CD4-positive, alpha-beta T cell (primary cell): ENCODE measurements at regions not wholly inside any gene's neighbourhood (a gene's known extent, or its start where the extent isn't known, plus 50 kb on each side); places are given as distances from the start of the nearest gene placed in this dataset.

ENCODE experiments used
- ATAC-seq: fragments of 200-7000 bp; cut with Tn5 transposase; one replicate; pipeline ENCODE4 v1.10.0; 2022; ENCODE audit warnings: mild to moderate bottlenecking; ENCODE audit not compliant: poor library complexity
- CTCF ChIA-PET: fragments of 350-600 bp; sonication (Branson Sonifier 250); formaldehyde crosslinking; loops from one replicate; lab custom pipeline; 2021; ENCODE audit warnings: antibody characterized with exemption, inconsistent platforms; lab: Charles Lee
- POLR2A ChIA-PET: fragments of 350-600 bp; sonication (Branson Sonifier 250); formaldehyde crosslinking; loops from one replicate; lab custom pipeline; 2021; ENCODE audit warnings: antibody characterized with exemption, inconsistent platforms; lab: Charles Lee
- DNase-seq, 14 experiments: peaks; one replicate each; pipeline ENCODE4 v3.0.0-alpha.2; 2013 to 2020; ENCODE audit warnings: mixed read lengths in 2 of 14
- H3K27ac ChIP-seq, 2 donors: one replicate each; pipeline versions ENCODE4 v1.5.1 to v1.7.0; 2013; ENCODE audit warnings: low read length in 2 of 2, low read depth in 1 of 2, mild to moderate bottlenecking in 1 of 2
- H3K27me3 ChIP-seq, 2 experiments: 1 replicate in 1 of 2; 2 replicates in 1 of 2; pipeline versions ENCODE4 v1.6.1 to v1.7.0; 2013; ENCODE audit warnings: low read length in 2 of 2, control low read depth in 1 of 2, mild to moderate bottlenecking in 1 of 2, moderate library complexity in 1 of 2; ENCODE audit not compliant: insufficient read depth in 2 of 2, control insufficient read depth in 1 of 2
- H3K36me3 ChIP-seq: one replicate; pipeline ENCODE4 v1.6.1; 2013; ENCODE audit warnings: low read length, control low read depth; ENCODE audit not compliant: insufficient read depth
- H3K4me1 ChIP-seq: one replicate; pipeline ENCODE4 v1.6.1; 2013; ENCODE audit warnings: low read length, control low read depth; ENCODE audit not compliant: insufficient read depth
- H3K4me3 ChIP-seq: one replicate; pipeline ENCODE4 v1.5.1; 2013; ENCODE audit warnings: mild to moderate bottlenecking, low read length, moderate library complexity
- H3K9me3 ChIP-seq, 2 experiments: 1 replicate in 1 of 2; 2 replicates in 1 of 2; pipeline versions ENCODE4 v1.6.1 to v1.7.0; 2013; ENCODE audit warnings: low read length in 2 of 2, mild to moderate bottlenecking in 2 of 2, control low read depth in 1 of 2, moderate library complexity in 1 of 2; ENCODE audit not compliant: control insufficient read depth in 1 of 2, insufficient read depth in 1 of 2
- H3K27ac Mint-ChIP-seq: one replicate; pipeline ENCODE4 v1.8.0; 2020; ENCODE audit warnings: mixed read lengths
- H3K27me3 Mint-ChIP-seq: one replicate; pipeline ENCODE4 v1.8.0; 2021; ENCODE audit warnings: mixed read lengths
- H3K36me3 Mint-ChIP-seq: one replicate; pipeline ENCODE4 v1.8.0; 2021; ENCODE audit warnings: low read depth, mixed read lengths
- H3K4me1 Mint-ChIP-seq: one replicate; pipeline ENCODE4 v1.8.0; 2021; ENCODE audit warnings: low read depth, mixed read lengths
- H3K4me3 Mint-ChIP-seq: one replicate; pipeline ENCODE4 v1.8.0; 2020; ENCODE audit warnings: mild to moderate bottlenecking, mixed read lengths
- H3K9me3 Mint-ChIP-seq: one replicate; pipeline ENCODE4 v1.8.0; 2020; ENCODE audit warnings: mixed read lengths
- intact Hi-C, 2 experiments: fragments of 100-400 bp; cut with DNase I in 1 of 2; cut with micrococcal nuclease in 1 of 2; formaldehyde crosslinking; loops; one replicate each; pipeline versions ENCODE4 v1.15.1 to v1.9.0; 2023 to 2025; cut with DNase I, micrococcal nuclease
- TF ChIP-seq, protein P1 (sequence below): fragments of 200-600 bp; IDR thresholded peaks from one replicate; pipeline ENCODE4 v1.8.0; 2022; ENCODE audit warnings: antibody characterized with exemption, mild to moderate bottlenecking

DNA sequence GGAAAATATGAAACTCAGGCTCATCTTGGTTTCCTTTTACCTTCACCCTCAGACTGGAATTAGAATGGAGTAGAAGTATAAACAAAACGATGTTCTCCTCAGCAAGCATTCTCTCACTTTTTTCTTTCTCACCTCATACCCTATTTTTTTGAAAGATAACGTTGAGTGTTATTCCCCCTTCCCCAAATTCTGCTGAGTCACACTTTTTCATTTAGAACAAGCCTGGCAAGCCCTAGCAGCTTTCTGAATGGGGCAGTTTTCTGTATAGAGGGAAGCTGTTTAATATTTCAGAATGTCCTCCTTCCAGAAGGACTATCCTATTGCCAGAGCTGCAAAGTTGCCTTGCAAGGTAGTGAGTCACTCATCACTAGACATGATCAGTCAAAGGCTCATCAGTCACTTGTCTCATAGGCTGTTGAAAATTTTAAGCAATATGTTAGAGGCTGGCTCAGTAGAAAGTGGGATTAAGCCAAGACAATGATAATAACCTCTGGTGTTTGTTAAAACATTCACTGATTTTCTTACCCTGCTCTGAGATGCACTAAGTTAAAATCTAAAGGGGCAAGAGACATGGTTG is 416.1 kb downstream of the RNF144A start:
- H3K36me3 ChIP-seq = no peaks in the 10 kb centered on the region
- intact Hi-C loops = no loop called here
- H3K27ac Mint-ChIP-seq = no peak overlapping the region
- peaks cover 0 to 4% of the 10 kb centered on the region in 2 experiments for H3K27me3 ChIP-seq
- no peaks in the 10 kb centered on the region for H3K9me3 Mint-ChIP-seq
- H3K27me3 Mint-ChIP-seq = peaks cover 20% of the 10 kb centered on the region
- ChIA-PET CTCF (no interaction called here), POLR2A (no interaction called here)
- no peaks in the 10 kb centered on the region for H3K4me1 Mint-ChIP-seq
- H3K4me1 ChIP-seq = no peaks in the 10 kb centered on the region
- TF ChIP-seq, protein P1, sequence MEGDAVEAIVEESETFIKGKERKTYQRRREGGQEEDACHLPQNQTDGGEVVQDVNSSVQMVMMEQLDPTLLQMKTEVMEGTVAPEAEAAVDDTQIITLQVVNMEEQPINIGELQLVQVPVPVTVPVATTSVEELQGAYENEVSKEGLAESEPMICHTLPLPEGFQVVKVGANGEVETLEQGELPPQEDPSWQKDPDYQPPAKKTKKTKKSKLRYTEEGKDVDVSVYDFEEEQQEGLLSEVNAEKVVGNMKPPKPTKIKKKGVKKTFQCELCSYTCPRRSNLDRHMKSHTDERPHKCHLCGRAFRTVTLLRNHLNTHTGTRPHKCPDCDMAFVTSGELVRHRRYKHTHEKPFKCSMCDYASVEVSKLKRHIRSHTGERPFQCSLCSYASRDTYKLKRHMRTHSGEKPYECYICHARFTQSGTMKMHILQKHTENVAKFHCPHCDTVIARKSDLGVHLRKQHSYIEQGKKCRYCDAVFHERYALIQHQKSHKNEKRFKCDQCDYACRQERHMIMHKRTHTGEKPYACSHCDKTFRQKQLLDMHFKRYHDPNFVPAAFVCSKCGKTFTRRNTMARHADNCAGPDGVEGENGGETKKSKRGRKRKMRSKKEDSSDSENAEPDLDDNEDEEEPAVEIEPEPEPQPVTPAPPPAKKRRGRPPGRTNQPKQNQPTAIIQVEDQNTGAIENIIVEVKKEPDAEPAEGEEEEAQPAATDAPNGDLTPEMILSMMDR = no peak
- DNase-seq = no peak
- no peak overlapping the region for H3K4me3 Mint-ChIP-seq
- no peak for ATAC-seq
- no peaks in the 10 kb centered on the region for H3K9me3 ChIP-seq
- no peak overlapping the region for H3K4me3 ChIP-seq
- no peak overlapping the region for H3K27ac ChIP-seq
- H3K36me3 Mint-ChIP-seq = no peaks in the 10 kb centered on the region

- intact Hi-C loops = no loop called here
- H3K27me3 ChIP-seq = peaks cover 0 to 2% of the 10 kb centered on the region in 2 experiments
- DNase-seq = no peak
- Mint-ChIP-seq H3K27ac (no peak overlapping the region), H3K36me3 (no peaks in the 10 kb centered on the region), H3K27me3 (peaks cover 20% of the 10 kb centered on the region), H3K4me1 (no peaks in the 10 kb centered on the region), H3K9me3 (no peaks in the 10 kb centered on the region), H3K4me3 (no peak overlapping the region)
- no peak overlapping the region for H3K27ac ChIP-seq
- ATAC-seq = no peak
- no peaks in the 10 kb centered on the region for H3K36me3 ChIP-seq
- ChIA-PET POLR2A (no interaction called here), CTCF (interaction anchor here (0.9 kb wide), 1 partner anchor 9 kb away, joined by 3 read pairs; no protein-coding TSS in a partner anchor)
- TF ChIP-seq, protein P1 = no peak
- H3K4me1 ChIP-seq = no peaks in the 10 kb centered on the region
- no peak overlapping the region for H3K4me3 ChIP-seq
- no peaks in the 10 kb centered on the region for H3K9me3 ChIP-seq
These were observed 416.8 kb downstream of the RNF144A start for GRCh38 chr2:7333960-7334493.

- H3K4me3 Mint-ChIP-seq = no peak overlapping the region
- no peak overlapping the region for H3K27ac Mint-ChIP-seq
- no peaks in the 10 kb centered on the region for H3K9me3 Mint-ChIP-seq
- Histone ChIP-seq H3K27me3 (no peaks in the 10 kb centered on the region), H3K9me3 (no peaks in the 10 kb centered on the region), H3K4me3 (no peak overlapping the region), H3K36me3 (no peaks in the 10 kb centered on the region), H3K27ac (no peak overlapping the region), H3K4me1 (no peaks in the 10 kb centered on the region)
- DNase-seq (no peak), ATAC-seq (no peak)
- ChIA-PET POLR2A (no interaction called here), CTCF (no interaction called here)
- TF ChIP-seq, protein P1 = no peak
- H3K36me3 Mint-ChIP-seq = no peaks in the 10 kb centered on the region
- intact Hi-C loops = no loop called here
- no peaks in the 10 kb centered on the region for H3K4me1 Mint-ChIP-seq
- H3K27me3 Mint-ChIP-seq = peaks cover 14% of the 10 kb centered on the region
These were observed 421.7 kb downstream of the RNF144A start for GRCh38 chr2:7338961-7339360.
